Gastroesophageal sphincter (tissue), 4 donors: ENCODE measurements at regions not wholly inside any gene's neighbourhood (a gene's known extent, or its start where the extent isn't known, plus 50 kb on each side); places are given as distances from the start of the nearest gene placed in this dataset.

Source experiments
- ATAC-seq: fragments of 150-250 bp; one replicate; pipeline ENCODE4 v1.9.1; 2016; ENCODE audit warnings: mild to moderate bottlenecking, moderate library complexity
- H3K27ac ChIP-seq, 4 donors: fragments of 200-600 bp; sonication (generic) in 3 of 4; 1 replicate in 3 of 4; 2 replicates in 1 of 4; pipeline ENCODE4 v1.5.1; 2016 to 2019
- H3K27me3 ChIP-seq: fragments of 200-600 bp; sonication (generic); one replicate; pipeline ENCODE4 v1.5.1; 2019
- H3K36me3 ChIP-seq, 2 donors: fragments of 200-600 bp; sonication (generic); one replicate each; pipeline ENCODE4 v1.5.1; 2019; ENCODE audit warnings: control low read depth in 1 of 2
- H3K4me1 ChIP-seq, 3 donors: fragments of 200-600 bp; sonication (generic); 1 replicate in 2 of 3; 2 replicates in 1 of 3; pipeline ENCODE4 v1.5.1; 2016 to 2019; ENCODE audit warnings: control low read depth in 2 of 3
- H3K4me3 ChIP-seq, 2 donors: fragments of 200-600 bp; sonication (generic); one replicate each; pipeline ENCODE4 v1.5.1; 2019; ENCODE audit warnings: mild to moderate bottlenecking in 1 of 2, moderate library complexity in 1 of 2
- H3K9me3 ChIP-seq, 3 donors: fragments of 200-600 bp; sonication (generic); one replicate each; pipeline ENCODE4 v1.5.1; 2017 to 2019; ENCODE audit warnings: control low read depth in 2 of 3
- CTCF ChIP-seq, 4 experiments: fragments of 200-600 bp in 2 of 4; fragments of 450-650 bp in 2 of 4; sonication (generic) in 1 of 4; IDR thresholded peaks; one replicate each; pipeline ENCODE4 v1.5.1; 2017 to 2019; ENCODE audit warnings: antibody characterized with exemption in 4 of 4, mild to moderate bottlenecking in 2 of 4, moderate library complexity in 2 of 4
- EP300 ChIP-seq: sonication (generic); formaldehyde crosslinking; IDR thresholded peaks from one replicate; pipeline ENCODE4 v1.6.1; 2017; ENCODE audit warnings: antibody characterized with exemption, mild to moderate bottlenecking
- POLR2A ChIP-seq, 2 donors: fragments of 450-650 bp; IDR thresholded peaks; one replicate each; pipeline ENCODE4 v1.6.1; 2017; ENCODE audit warnings: antibody characterized with exemption in 2 of 2, mild to moderate bottlenecking in 2 of 2, moderate library complexity in 1 of 2
- POLR2AphosphoS5 ChIP-seq: sonication (generic); formaldehyde crosslinking; IDR thresholded peaks from one replicate; pipeline ENCODE4 v1.6.1; 2017; ENCODE audit warnings: antibody characterized with exemption
- WGBS, 2 donors: methylation state at CpG; one replicate each; pipeline ENCODE4 v1.1.5; 2018; ENCODE audit warnings: low coverage in 1 of 2; 5-methylcytosine and 5-hydroxymethylcytosine counted together

GRCh38 chr14:87503711-87504110 is 489.3 kb downstream of the GALC start:
- Histone ChIP-seq H3K4me3 (no peak overlapping the region), H3K4me1 (no peaks in the 10 kb centered on the region), H3K9me3 (no peaks in the 10 kb centered on the region), H3K27ac (no peak overlapping the region), H3K27me3 (no peaks in the 10 kb centered on the region), H3K36me3 (no peaks in the 10 kb centered on the region)
- WGBS, 2 donors = 37 to 46% methylated on average over 3 of the region's 3 CpGs
- no peak for ATAC-seq
- TF ChIP-seq POLR2A (IDR thresholded peaks at IDR 0.05) (no peak), EP300 (no peak), POLR2AphosphoS5 (no peak), CTCF (IDR thresholded peaks at IDR 0.05) (no peak)

- WGBS, 2 donors = 21 to 28% methylated on average over 3 of the region's 3 CpGs
- no peak overlapping the region for H3K4me3 ChIP-seq
- H3K27me3 ChIP-seq = no peaks in the 10 kb centered on the region
- no peak for ATAC-seq
- peaks cover 0 to 15% (median 0%) of the 10 kb centered on the region in 3 donors for H3K4me1 ChIP-seq
- no peak for TF ChIP-seq CTCF (IDR thresholded peaks at IDR 0.05)
- H3K9me3 ChIP-seq = no peaks in the 10 kb centered on the region
- no peak overlapping the region for H3K27ac ChIP-seq
- H3K36me3 ChIP-seq = no peaks in the 10 kb centered on the region
Measured at GRCh38 chr14:87497301-87497700, 495.7 kb downstream of the GALC start.

- Histone ChIP-seq H3K4me3 (no peak overlapping the region), H3K27me3 (no peaks in the 10 kb centered on the region), H3K36me3 (no peaks in the 10 kb centered on the region), H3K4me1 (peaks cover 0 to 15% (median 0%) of the 10 kb centered on the region in 3 donors), H3K27ac (no peak overlapping the region), H3K9me3 (no peaks in the 10 kb centered on the region)
- TF ChIP-seq POLR2A (IDR thresholded peaks at IDR 0.05) (no peak), POLR2AphosphoS5 (no peak), EP300 (no peak), CTCF (IDR thresholded peaks at IDR 0.05) (no peak)
- no peak for ATAC-seq
Measured at GRCh38 chr14:87494010-87494409, 499.0 kb downstream of the GALC start.

GRCh38 chr14:87492561-87492960 is 500.4 kb downstream of the GALC start:
- 62 to 100% methylated on average over 1 to 2 of the region's 2 CpGs for WGBS, 2 donors

GRCh38 chr14:87491816-87492215 is 501.2 kb downstream of the GALC start:
- Histone ChIP-seq H3K9me3 (no peaks in the 10 kb centered on the region), H3K4me3 (no peak overlapping the region), H3K36me3 (no peaks in the 10 kb centered on the region), H3K4me1 (no peaks in the 10 kb centered on the region), H3K27ac (no peak overlapping the region), H3K27me3 (no peaks in the 10 kb centered on the region)
- TF ChIP-seq POLR2A (IDR thresholded peaks at IDR 0.05) (no peak), CTCF (IDR thresholded peaks at IDR 0.05) (no peak), EP300 (no peak), POLR2AphosphoS5 (no peak)
- 81 to 98% methylated on average over 2 of the region's 2 CpGs for WGBS, 2 donors
- no peak for ATAC-seq

More at GRCh38 chr14:87492561-87492960, 500.4 kb downstream of the GALC start:
- no peak overlapping the region for H3K4me3 ChIP-seq
- H3K27me3 ChIP-seq = no peaks in the 10 kb centered on the region
- H3K27ac ChIP-seq = no peak overlapping the region
- H3K9me3 ChIP-seq = no peaks in the 10 kb centered on the region
- ATAC-seq = no peak
- H3K36me3 ChIP-seq = no peaks in the 10 kb centered on the region
- H3K4me1 ChIP-seq = peaks cover 0 to 4% (median 0%) of the 10 kb centered on the region in 3 donors
- TF ChIP-seq CTCF (IDR thresholded peaks at IDR 0.05) = no peak
- TF ChIP-seq EP300 = no peak
- TF ChIP-seq POLR2AphosphoS5 = no peak
- TF ChIP-seq POLR2A (IDR thresholded peaks at IDR 0.05) = no peak
